WERI-Rb-1 (cell line): ENCODE measurements at regions not wholly inside any gene's neighbourhood (a gene's known extent, or its start where the extent isn't known, plus 50 kb on each side); places are given as distances from the start of the nearest gene placed in this dataset.
"Not testable (repeated sequence)": the region's sequence is repeated elsewhere in the genome, so short reads cannot be mapped to it uniquely, and the experiment has no call there.

Source experiments
- DNase-seq: peaks from one replicate; pipeline ENCODE4 v3.0.0-alpha.2; 2020
- H3K27ac ChIP-seq: fragments of 250-450 bp; sonication (Bioruptor Pico); 2 replicates; pipeline ENCODE4 v1.5.1; 2020; ENCODE audit warnings: mild to moderate bottlenecking, moderate library complexity
- H3K27me3 ChIP-seq: fragments of 250-450 bp; sonication (Bioruptor Pico); 2 replicates; pipeline ENCODE4 v1.5.1; 2021; ENCODE audit warnings: mild to moderate bottlenecking, low read depth, moderate library complexity; ENCODE audit not compliant: insufficient read depth, severe bottlenecking
- H3K36me3 ChIP-seq: fragments of 250-450 bp; sonication (Bioruptor Pico); 2 replicates; pipeline ENCODE4 v1.5.1; 2020; ENCODE audit warnings: mild to moderate bottlenecking, moderate library complexity
- H3K4me3 ChIP-seq: 2 replicates; pipeline ENCODE4 v1.5.1; 2011; ENCODE audit warnings: low read depth, mild to moderate bottlenecking, control low read depth, low read length
- H3K9me3 ChIP-seq: fragments of 250-450 bp; sonication (Bioruptor Pico); 2 replicates; pipeline ENCODE4 v1.5.1; 2021; ENCODE audit warnings: mild to moderate bottlenecking, moderate library complexity; ENCODE audit not compliant: severe bottlenecking
- TF ChIP-seq, protein P1 (sequence below): IDR thresholded peaks from 2 replicates; pipeline ENCODE4 v1.5.1; 2011; ENCODE audit warnings: low read depth, mild to moderate bottlenecking, control low read depth, inconsistent platforms, low read length

DNA sequence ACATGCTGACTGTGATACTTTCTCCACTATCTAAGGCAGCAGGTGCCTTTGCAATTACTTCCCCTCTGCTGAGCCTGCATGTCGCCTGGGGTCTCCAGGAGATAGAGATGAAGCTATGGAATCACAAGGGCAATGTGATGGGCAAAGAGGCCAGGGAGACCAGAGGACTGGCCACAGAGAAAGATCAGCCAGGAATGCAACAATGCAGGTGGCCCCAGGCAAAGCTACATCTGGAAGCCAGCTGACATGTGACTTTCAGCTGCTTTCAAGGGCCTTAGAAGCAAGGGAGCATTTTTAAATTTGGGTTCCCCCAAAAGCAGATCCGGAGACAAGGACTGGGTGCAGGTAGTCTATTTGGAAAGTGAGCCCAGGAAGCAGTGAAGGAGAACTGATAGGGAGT lies 107.9 kb upstream of the SRSF6 start:
- no peak for DNase-seq
- H3K27me3 ChIP-seq, result peaks cover 27% of the 10 kb centered on the region
- TF ChIP-seq, protein P1, sequence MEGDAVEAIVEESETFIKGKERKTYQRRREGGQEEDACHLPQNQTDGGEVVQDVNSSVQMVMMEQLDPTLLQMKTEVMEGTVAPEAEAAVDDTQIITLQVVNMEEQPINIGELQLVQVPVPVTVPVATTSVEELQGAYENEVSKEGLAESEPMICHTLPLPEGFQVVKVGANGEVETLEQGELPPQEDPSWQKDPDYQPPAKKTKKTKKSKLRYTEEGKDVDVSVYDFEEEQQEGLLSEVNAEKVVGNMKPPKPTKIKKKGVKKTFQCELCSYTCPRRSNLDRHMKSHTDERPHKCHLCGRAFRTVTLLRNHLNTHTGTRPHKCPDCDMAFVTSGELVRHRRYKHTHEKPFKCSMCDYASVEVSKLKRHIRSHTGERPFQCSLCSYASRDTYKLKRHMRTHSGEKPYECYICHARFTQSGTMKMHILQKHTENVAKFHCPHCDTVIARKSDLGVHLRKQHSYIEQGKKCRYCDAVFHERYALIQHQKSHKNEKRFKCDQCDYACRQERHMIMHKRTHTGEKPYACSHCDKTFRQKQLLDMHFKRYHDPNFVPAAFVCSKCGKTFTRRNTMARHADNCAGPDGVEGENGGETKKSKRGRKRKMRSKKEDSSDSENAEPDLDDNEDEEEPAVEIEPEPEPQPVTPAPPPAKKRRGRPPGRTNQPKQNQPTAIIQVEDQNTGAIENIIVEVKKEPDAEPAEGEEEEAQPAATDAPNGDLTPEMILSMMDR, result no peak
- H3K9me3 ChIP-seq, result peaks cover 2% of the 10 kb centered on the region
- no peak overlapping the region for H3K27ac ChIP-seq
- no peaks in the 10 kb centered on the region for H3K36me3 ChIP-seq
- no peak overlapping the region for H3K4me3 ChIP-seq

DNA sequence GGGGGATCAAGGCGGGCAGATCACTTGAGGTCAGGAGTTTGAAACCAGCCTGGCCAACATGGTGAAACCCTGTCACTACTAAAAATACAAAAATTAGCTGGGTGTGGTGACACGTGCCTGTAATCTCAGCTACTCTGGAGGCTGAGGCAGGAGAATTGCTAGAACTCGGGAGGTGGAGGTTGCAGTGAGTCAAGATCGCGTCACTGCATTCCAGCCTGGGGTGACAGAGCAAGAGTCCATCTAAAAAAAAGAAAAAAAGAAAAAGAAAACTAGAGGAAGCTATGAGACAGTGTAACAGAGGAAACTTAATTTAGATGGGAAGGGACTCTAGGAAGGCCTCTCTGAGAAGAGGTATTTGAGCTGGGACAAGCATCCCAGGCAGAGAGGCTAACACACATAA lies 109.9 kb upstream of the SRSF6 start:
- H3K36me3 ChIP-seq, DNase-seq, H3K4me3 ChIP-seq, H3K27ac ChIP-seq: not testable (repeated sequence)
- H3K27me3 ChIP-seq, result peaks cover 28% of the 10 kb centered on the region
- peaks cover 11% of the 10 kb centered on the region for H3K9me3 ChIP-seq

DNA sequence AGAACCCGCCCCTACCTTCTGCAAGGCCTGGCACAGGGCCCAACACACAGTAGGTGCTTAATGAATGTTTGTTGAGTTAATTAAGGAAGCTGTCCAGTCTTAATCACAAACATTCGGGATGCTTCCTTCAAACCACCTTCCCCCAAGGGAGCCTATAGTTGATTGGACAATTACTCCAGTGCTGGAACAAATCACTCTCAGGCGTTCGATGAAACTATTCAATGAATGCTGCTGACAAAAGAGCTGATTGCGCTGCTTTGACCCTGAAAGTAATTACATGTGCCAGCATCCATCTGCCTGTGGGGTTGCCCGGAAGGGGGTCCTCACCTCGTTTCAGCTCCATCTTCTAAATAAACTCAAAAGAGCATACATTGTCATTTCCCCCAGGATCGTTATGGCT lies 112.0 kb upstream of the SRSF6 start:
- H3K4me3 ChIP-seq, result no peak overlapping the region
- TF ChIP-seq, protein P1, result no peak

DNA sequence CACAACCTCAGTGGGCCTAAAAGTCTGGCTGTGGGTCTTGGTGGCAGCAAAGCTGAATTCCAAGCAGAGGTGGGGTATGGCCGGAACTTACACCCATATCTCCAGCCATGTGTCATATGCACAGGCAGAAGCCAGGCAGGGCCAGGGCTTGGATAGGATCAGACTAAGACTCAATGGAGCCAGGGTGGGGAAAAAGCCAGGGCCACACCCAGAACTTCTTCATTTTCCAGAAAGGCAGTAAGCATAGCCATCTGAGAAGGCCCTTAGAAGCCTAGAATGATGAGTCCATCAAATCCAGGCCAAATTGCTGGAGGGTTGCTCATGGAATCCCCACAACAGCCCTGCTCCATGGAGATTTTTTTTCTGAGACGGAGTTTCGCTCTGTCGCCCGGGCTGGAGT lies 116.2 kb upstream of the SRSF6 start:
- H3K36me3 ChIP-seq, result no peaks in the 10 kb centered on the region
- peaks cover 21% of the 10 kb centered on the region for H3K9me3 ChIP-seq
- DNase-seq, result no peak
- peaks cover 26% of the 10 kb centered on the region for H3K27me3 ChIP-seq
- TF ChIP-seq, protein P1, result no peak
- H3K4me3 ChIP-seq, result no peak overlapping the region
- no peak overlapping the region for H3K27ac ChIP-seq

More for the DNA sequence above, 112.0 kb upstream of the SRSF6 start:
- no peaks in the 10 kb centered on the region for H3K36me3 ChIP-seq
- no peak for DNase-seq
- H3K9me3 ChIP-seq, result peaks cover 11% of the 10 kb centered on the region
- H3K27ac ChIP-seq, result no peak overlapping the region
- peaks cover 34% of the 10 kb centered on the region for H3K27me3 ChIP-seq

DNA sequence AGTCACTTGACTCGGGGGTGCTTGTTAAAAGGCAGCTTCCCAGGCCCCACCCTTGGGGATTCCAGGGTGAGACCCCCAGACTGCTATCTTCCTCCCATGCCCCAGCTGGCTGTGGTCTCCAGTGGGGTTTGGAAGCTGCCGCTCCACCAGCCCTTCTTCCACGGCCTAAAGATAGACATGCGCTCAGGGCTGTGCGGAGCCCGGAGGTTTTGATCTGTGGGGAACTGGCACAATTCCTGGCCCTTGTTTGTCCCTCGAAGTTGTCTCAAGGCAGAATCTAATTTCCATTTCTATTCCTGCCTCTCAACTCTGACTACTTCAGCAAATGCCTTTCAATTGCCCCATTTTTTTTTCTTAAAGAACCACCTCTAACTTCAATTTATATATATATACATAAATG lies 120.7 kb upstream of the SRSF6 start:
- Histone ChIP-seq H3K4me3 (no peak overlapping the region), H3K27ac (no peak overlapping the region), H3K36me3 (no peaks in the 10 kb centered on the region), H3K9me3 (peaks cover 18% of the 10 kb centered on the region), H3K27me3 (peaks cover 8% of the 10 kb centered on the region)
- DNase-seq, result no peak
- TF ChIP-seq, protein P1, result no peak

DNA sequence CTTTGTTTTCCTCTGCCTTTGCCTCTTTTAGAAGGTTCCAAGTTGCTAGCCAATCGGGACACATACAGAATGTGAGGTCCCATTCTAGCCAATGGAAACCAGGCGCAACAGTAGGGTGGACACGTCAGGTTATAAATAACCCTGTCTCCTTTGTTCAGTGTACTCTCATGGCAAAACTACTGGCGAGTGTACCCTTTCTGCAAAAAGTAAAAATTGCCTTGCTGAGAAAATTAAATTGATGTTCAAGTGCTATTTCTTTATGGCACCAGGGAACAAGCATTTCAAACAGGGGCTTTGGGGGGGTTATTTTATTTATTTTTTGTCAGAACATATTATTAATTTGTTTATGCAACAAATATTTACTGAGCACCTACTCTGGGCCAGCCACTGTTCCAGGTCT lies 123.6 kb upstream of the SRSF6 start:
- no peak for DNase-seq
- H3K4me3 ChIP-seq, result no peak overlapping the region
- H3K27me3 ChIP-seq, result no peaks in the 10 kb centered on the region
- peaks cover 16% of the 10 kb centered on the region for H3K9me3 ChIP-seq
- H3K27ac ChIP-seq, result no peak overlapping the region
- TF ChIP-seq, protein P1, result no peak
- H3K36me3 ChIP-seq, result no peaks in the 10 kb centered on the region
